H1 (cell line): ENCODE measurements at regions not wholly inside any gene's neighbourhood (a gene's known extent, or its start where the extent isn't known, plus 50 kb on each side); places are given as distances from the start of the nearest gene placed in this dataset.

Source experiments
- CTCF ChIA-PET: fragments of 300-600 bp; sonication (Branson Sonifier 250); formaldehyde crosslinking; loops from one replicate; lab custom pipeline; 2021; ENCODE audit not compliant: partially characterized antibody; lab: Charles Lee
- POLR2A ChIA-PET: fragments of 300-600 bp; sonication (Branson Sonifier 250); formaldehyde crosslinking; loops from one replicate; lab custom pipeline; 2021; ENCODE audit warnings: inconsistent platforms; ENCODE audit not compliant: partially characterized antibody; lab: Charles Lee
- DNase-seq, 2 experiments: peaks; one replicate each; pipeline versions ENCODE4 v3.0.0 to v3.0.0-alpha.2; 2010 to 2022; ENCODE audit warnings: low spot score in 2 of 2, low read depth in 1 of 2, mixed read lengths in 1 of 2
- FAIRE-seq: peaks from 2 replicates; lab custom pipeline; 2011; peaks lifted over from hg19 to GRCh38; lab: Jason Lieb, UNC
- H2AFZ ChIP-seq: 2 replicates; pipeline ENCODE4 v1.8.1; 2012; ENCODE audit warnings: low read length, inconsistent platforms
- H2AK5ac ChIP-seq: 2 replicates; pipeline ENCODE4 v1.6.1; 2013; ENCODE audit warnings: low read depth, low read length
- H2BK120ac ChIP-seq: replicated peaks from 2 replicates; pipeline ENCODE3; 2013; ENCODE audit warnings: low read depth, low read length, inconsistent platforms
- H2BK12ac ChIP-seq: 2 replicates; pipeline ENCODE4 v1.6.1; 2013; ENCODE audit warnings: low read depth, low read length
- H2BK15ac ChIP-seq: 2 replicates; pipeline ENCODE4 v1.6.1; 2013; ENCODE audit warnings: low read length
- H2BK20ac ChIP-seq: 2 replicates; pipeline ENCODE4 v1.6.1; 2013; ENCODE audit warnings: low read length
- H2BK5ac ChIP-seq: 2 replicates; pipeline ENCODE4 v1.6.1; 2013; ENCODE audit warnings: low read depth, low read length
- H3K14ac ChIP-seq: 2 replicates; pipeline ENCODE4 v1.6.1; 2013; ENCODE audit warnings: inconsistent platforms; ENCODE audit not compliant: insufficient read length
- H3K18ac ChIP-seq: 2 replicates; pipeline ENCODE4 v1.6.1; 2013; ENCODE audit warnings: low read length; ENCODE audit errors: extremely low read depth
- H3K23ac ChIP-seq: 2 replicates; pipeline ENCODE4 v1.6.1; 2013; ENCODE audit warnings: inconsistent platforms; ENCODE audit not compliant: insufficient read length
- H3K23me2 ChIP-seq: 2 replicates; pipeline ENCODE4 v1.6.1; 2013; ENCODE audit warnings: low read depth, low read length
- H3K27ac ChIP-seq: 2 replicates; pipeline ENCODE4 v1.6.1; 2011; ENCODE audit warnings: low read depth, low read length, inconsistent platforms
- H3K27me3 ChIP-seq, 4 experiments: replicated peaks in 1 of 4; 1 replicate in 1 of 4; 2 replicates in 3 of 4; pipeline versions ENCODE4 v1.6.1 to v1.8.1; 2011 to 2013; ENCODE audit warnings: low read length in 3 of 4, mild to moderate bottlenecking in 3 of 4, inconsistent platforms in 2 of 4, mixed read lengths in 2 of 4, moderate library complexity in 1 of 4; ENCODE audit not compliant: control insufficient read depth in 3 of 4, insufficient read depth in 3 of 4; ENCODE audit errors: extremely low read depth in 1 of 4
- H3K36me3 ChIP-seq, 4 experiments: 2 replicates each; pipeline versions ENCODE4 v1.6.1 to v1.8.1; 2011 to 2013; ENCODE audit warnings: mild to moderate bottlenecking in 4 of 4, low read length in 3 of 4, moderate library complexity in 2 of 4, control low read depth in 1 of 4, inconsistent platforms in 1 of 4; ENCODE audit not compliant: insufficient read depth in 4 of 4, control insufficient read depth in 2 of 4
- H3K4ac ChIP-seq: replicated peaks from 2 replicates; pipeline ENCODE3; 2013; ENCODE audit warnings: low read length, low read depth, mixed read lengths, inconsistent platforms; ENCODE audit not compliant: insufficient read length
- H3K4me1 ChIP-seq, 4 experiments: replicated peaks in 1 of 4; 1 replicate in 1 of 4; 2 replicates in 3 of 4; pipeline versions ENCODE4 v1.6.1 to v1.8.1; 2011 to 2013; ENCODE audit warnings: low read length in 3 of 4, inconsistent platforms in 2 of 4, mixed read lengths in 1 of 4; ENCODE audit not compliant: insufficient read depth in 4 of 4, control insufficient read depth in 3 of 4
- H3K4me2 ChIP-seq, 2 experiments: 2 replicates each; pipeline versions ENCODE4 v1.6.1 to v1.8.1; 2011 to 2013; ENCODE audit warnings: low read depth in 2 of 2, low read length in 2 of 2, control low read depth in 1 of 2, inconsistent platforms in 1 of 2, mild to moderate bottlenecking in 1 of 2; ENCODE audit not compliant: insufficient read depth in 1 of 2
- H3K4me3 ChIP-seq, 4 experiments: fragments of 200-600, 300-600 bp in 1 of 4; sonication (generic), shearing (Covaris generic), sonication (Bioruptor Twin) in 1 of 4; 2 replicates each; pipeline versions ENCODE4 v1.5.1 to v1.8.1; 2011 to 2016; ENCODE audit warnings: low read length in 4 of 4, low read depth in 3 of 4, control low read depth in 2 of 4, inconsistent platforms in 2 of 4, mild to moderate bottlenecking in 2 of 4, mixed read lengths in 1 of 4, moderate library complexity in 1 of 4; ENCODE audit not compliant: insufficient read depth in 2 of 4; ENCODE audit errors: extremely low read depth in 1 of 4
- H3K56ac ChIP-seq: replicated peaks from 2 replicates; pipeline ENCODE3; 2013; ENCODE audit warnings: low read depth, mild to moderate bottlenecking, mixed read lengths, low read length, inconsistent platforms; ENCODE audit not compliant: insufficient read length
- H3K79me1 ChIP-seq: 2 replicates; pipeline ENCODE4 v1.6.1; 2013; ENCODE audit warnings: low read depth, low read length, control low read depth
- H3K79me2 ChIP-seq, 2 experiments: 2 replicates each; pipeline versions ENCODE4 v1.6.1 to v1.8.1; 2012 to 2013; ENCODE audit warnings: low read length in 2 of 2, mild to moderate bottlenecking in 2 of 2, inconsistent platforms in 1 of 2; ENCODE audit not compliant: insufficient read depth in 2 of 2, control insufficient read depth in 1 of 2
- H3K9ac ChIP-seq, 4 experiments: replicated peaks in 1 of 4; 1 replicate in 1 of 4; 2 replicates in 3 of 4; pipeline versions ENCODE4 v1.6.1 to v1.8.1; 2011 to 2013; ENCODE audit warnings: low read depth in 3 of 4, low read length in 3 of 4, control low read depth in 2 of 4, mild to moderate bottlenecking in 2 of 4, moderate library complexity in 2 of 4, inconsistent platforms in 1 of 4; ENCODE audit errors: extremely low read depth in 1 of 4
- H3K9me3 ChIP-seq, 2 experiments: 2 replicates each; pipeline versions ENCODE4 v1.6.1 to v1.8.1; 2012 to 2013; ENCODE audit warnings: mild to moderate bottlenecking in 2 of 2, moderate library complexity in 2 of 2, control low read depth in 1 of 2, inconsistent platforms in 1 of 2, low read depth in 1 of 2, low read length in 1 of 2, mixed read lengths in 1 of 2; ENCODE audit not compliant: insufficient read depth in 2 of 2
- H4K20me1 ChIP-seq, 2 experiments: replicated peaks in 1 of 2; 2 replicates each; pipeline versions ENCODE3 to v1.8.1; 2011 to 2013; ENCODE audit warnings: inconsistent platforms in 2 of 2, low read length in 2 of 2, mild to moderate bottlenecking in 1 of 2; ENCODE audit not compliant: insufficient read depth in 2 of 2, control insufficient read depth in 1 of 2
- H4K5ac ChIP-seq: 2 replicates; pipeline ENCODE4 v1.6.1; 2013; ENCODE audit warnings: low read length, low read depth, mixed read lengths, inconsistent platforms; ENCODE audit not compliant: insufficient read length
- H4K8ac ChIP-seq: 2 replicates; pipeline ENCODE4 v1.8.0; 2013; ENCODE audit warnings: mild to moderate bottlenecking, moderate library complexity, low read length, inconsistent platforms; ENCODE audit not compliant: insufficient read depth; ENCODE audit errors: extremely low read depth
- H4K91ac ChIP-seq: replicated peaks from 2 replicates; pipeline ENCODE3; 2013; ENCODE audit warnings: low read length, mixed read lengths, inconsistent platforms; ENCODE audit not compliant: insufficient read length
- BACH1 ChIP-seq: IDR thresholded peaks from 2 replicates; pipeline ENCODE4 v1.6.1; 2012; ENCODE audit warnings: low read length, improper control_type of control experiment
- CBX5 ChIP-seq: fragments of 300-800, 300-1000 bp; sonication (generic); IDR thresholded peaks from 2 replicates; pipeline ENCODE4 v1.7.1; 2016; ENCODE audit warnings: antibody characterized with exemption, low read length, low read depth
- CBX8 ChIP-seq: fragments of 300-800, 300-1000 bp; sonication (generic); IDR thresholded peaks from 2 replicates; pipeline ENCODE4 v1.7.1; 2016; ENCODE audit warnings: low read depth, low read length, borderline replicate concordance
- CHD2 ChIP-seq: IDR thresholded peaks from 2 replicates; pipeline ENCODE4 v1.6.1; 2012; ENCODE audit warnings: low read length, improper control_type of control experiment
- EP300 ChIP-seq, 2 experiments: IDR thresholded peaks; 1 replicate in 1 of 2; 2 replicates in 1 of 2; pipeline ENCODE4 v1.6.1; 2011 to 2012; ENCODE audit warnings: low read depth in 2 of 2, low read length in 2 of 2, mild to moderate bottlenecking in 2 of 2, borderline replicate concordance in 1 of 2, inconsistent platforms in 1 of 2, moderate library complexity in 1 of 2
- GTF2F1 ChIP-seq: IDR thresholded peaks from 2 replicates; pipeline ENCODE4 v1.6.1; 2012; ENCODE audit warnings: low read depth, low read length, improper control_type of control experiment, borderline replicate concordance
- POLR2AphosphoS5 ChIP-seq: IDR thresholded peaks from 2 replicates; pipeline ENCODE4 v1.6.1; 2011; ENCODE audit warnings: low read depth, low read length
- SIX5 ChIP-seq: IDR thresholded peaks from 2 replicates; pipeline ENCODE4 v1.6.1; 2011; ENCODE audit warnings: mild to moderate bottlenecking, low read depth, low read length
- SRF ChIP-seq: IDR thresholded peaks from 2 replicates; pipeline ENCODE4 v1.6.1; 2011; ENCODE audit warnings: mild to moderate bottlenecking, low read depth, low read length, moderate library complexity
- WGBS, 2 experiments: shearing (Covaris generic) in 1 of 2; methylation state at CpG; one replicate each; pipeline versions ENCODE4 v1.1.6 to v1.1.7; 2013 to 2015; ENCODE audit warnings: low lambda C conversion rate in 2 of 2, mixed read lengths in 2 of 2, inconsistent platforms in 1 of 2, low coverage in 1 of 2, missing lambda C conversion rate in 1 of 2; ENCODE audit not compliant: insufficient replicate concordance in 2 of 2, insufficient coverage in 1 of 2, insufficient read length in 1 of 2; ENCODE audit errors: extremely low coverage in 1 of 2, missing lambda C conversion rate in 1 of 2; 5-methylcytosine and 5-hydroxymethylcytosine counted together
- TF ChIP-seq, protein P1 (sequence below): IDR thresholded peaks from 2 replicates; pipeline ENCODE4 v1.6.1; 2012; ENCODE audit warnings: inconsistent platforms
- TF ChIP-seq, protein P2 (sequence below): IDR thresholded peaks from 2 replicates; pipeline ENCODE4 v1.6.1; 2011; ENCODE audit warnings: low read length, improper control_type of control experiment

DNA sequence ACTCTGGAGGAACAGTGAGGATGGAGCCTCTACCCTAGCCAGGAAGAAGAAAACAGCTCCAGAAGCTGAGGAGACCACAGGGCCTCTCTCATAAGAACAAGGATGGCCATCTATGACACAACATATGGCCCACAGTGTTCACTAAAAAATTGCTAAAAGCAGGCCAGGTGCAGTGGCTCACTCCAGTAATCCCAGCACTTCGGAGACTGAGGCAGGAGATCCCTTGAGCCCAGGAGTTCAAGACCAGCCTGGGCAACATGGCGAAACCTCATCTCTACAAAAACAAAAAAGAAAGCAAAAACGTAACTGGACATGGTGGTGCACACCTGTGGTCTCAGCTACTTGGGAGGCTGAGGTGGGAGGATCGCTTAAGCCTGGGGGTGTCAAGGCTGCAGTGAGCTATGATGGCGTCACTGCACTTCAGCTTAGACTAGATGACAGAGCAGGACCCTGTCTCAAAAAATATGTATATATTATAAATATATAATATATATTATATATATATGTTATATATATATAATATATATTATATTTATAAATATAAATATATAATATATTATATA, 103.1 kb downstream of the TOMM20 start:
- Histone ChIP-seq H3K4me3 (no peak overlapping the region), H3K18ac (no peak overlapping the region), H4K8ac (no peak overlapping the region), H3K79me2 (no peaks in the 10 kb centered on the region), H3K23me2 (no peaks in the 10 kb centered on the region), H3K9ac (no peak overlapping the region), H3K36me3 (no peaks in the 10 kb centered on the region), H2BK15ac (0 out of 2 replicates have a peak overlapping the region, but pooled peaks have one; percentile 65), H2BK20ac (no peak overlapping the region), H3K4me1 (peaks cover 0 to 12% (median 7%) of the 10 kb centered on the region in 4 experiments; a peak in 5 of 7 replicates), H2BK120ac (no peak overlapping the region), H2BK12ac (no peak overlapping the region), H3K79me1 (no peaks in the 10 kb centered on the region), H3K9me3 (peaks cover 2 to 7% of the 10 kb centered on the region in 2 experiments; a peak in 1 of 4 replicates), H3K56ac (no peak overlapping the region), H2BK5ac (no peak overlapping the region), H2AK5ac (0 out of 2 replicates have a peak overlapping the region, but pooled peaks have one; percentile 11), H2AFZ (no peak overlapping the region), H3K27ac (no peak overlapping the region), H4K91ac (no peak overlapping the region), H4K5ac (no peak overlapping the region), H3K14ac (no peak overlapping the region), H3K23ac (no peak overlapping the region), H3K4me2 (no peak overlapping the region), H3K4ac (no peak overlapping the region), H4K20me1 (no peaks in the 10 kb centered on the region), H3K27me3 (no peaks in the 10 kb centered on the region)
- FAIRE-seq, result no peak
- WGBS, 2 experiments, result 88% methylated on average over 5 of the region's 5 CpGs; no CpG with 5 or more reads in 1 of the 2 experiments
- CTCF ChIA-PET, result interaction anchor here (1.2 kb wide), 1 partner anchor 67 kb away, joined by 3 read pairs; no protein-coding TSS in a partner anchor
- DNase-seq, result no peak
- POLR2A ChIA-PET, result no interaction called here
- TF ChIP-seq CBX5 (no peak), POLR2AphosphoS5 (no peak), CHD2 (no peak), SIX5 (no peak), EP300 (IDR thresholded peaks at IDR 0.05; ENCODE audit: borderline replicate concordance in 1 of 2, low read depth in 2 of 2, low read length in 2 of 2) (no peak), GTF2F1 (no peak), BACH1 (no peak), SRF (no peak), CBX8 (no peak)
- TF ChIP-seq, protein P1, sequence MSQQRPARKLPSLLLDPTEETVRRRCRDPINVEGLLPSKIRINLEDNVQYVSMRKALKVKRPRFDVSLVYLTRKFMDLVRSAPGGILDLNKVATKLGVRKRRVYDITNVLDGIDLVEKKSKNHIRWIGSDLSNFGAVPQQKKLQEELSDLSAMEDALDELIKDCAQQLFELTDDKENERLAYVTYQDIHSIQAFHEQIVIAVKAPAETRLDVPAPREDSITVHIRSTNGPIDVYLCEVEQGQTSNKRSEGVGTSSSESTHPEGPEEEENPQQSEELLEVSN, result no peak
- TF ChIP-seq, protein P2, sequence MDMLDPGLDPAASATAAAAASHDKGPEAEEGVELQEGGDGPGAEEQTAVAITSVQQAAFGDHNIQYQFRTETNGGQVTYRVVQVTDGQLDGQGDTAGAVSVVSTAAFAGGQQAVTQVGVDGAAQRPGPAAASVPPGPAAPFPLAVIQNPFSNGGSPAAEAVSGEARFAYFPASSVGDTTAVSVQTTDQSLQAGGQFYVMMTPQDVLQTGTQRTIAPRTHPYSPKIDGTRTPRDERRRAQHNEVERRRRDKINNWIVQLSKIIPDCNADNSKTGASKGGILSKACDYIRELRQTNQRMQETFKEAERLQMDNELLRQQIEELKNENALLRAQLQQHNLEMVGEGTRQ, result no peak
